NCI-H748 (cell line): ENCODE measurements at regions not wholly inside any gene's neighbourhood (a gene's known extent, or its start where the extent isn't known, plus 50 kb on each side); places are given as distances from the start of the nearest gene placed in this dataset.

Source experiments
- DNase-seq: peaks from one replicate; lab custom pipeline; 2025; ENCODE audit not compliant: unreplicated experiment; lab: John Stamatoyannopoulos, UW

- no peak for DNase-seq
Measured at GRCh38 chrX:145630806-145631435, 186.7 kb upstream of the SLITRK2 start.

- peak; percentile 17 for DNase-seq
Measured at GRCh38 chrX:145631461-145631951, 186.1 kb upstream of the SLITRK2 start.

GRCh38 chrX:145654486-145654885 lies 163.1 kb upstream of the SLITRK2 start:
- no peak for DNase-seq

- DNase-seq, result no peak
Measured at GRCh38 chrX:145673841-145674240, 143.8 kb upstream of the SLITRK2 start.

GRCh38 chrX:145677109-145677817 lies 140.4 kb upstream of the SLITRK2 start:
- DNase-seq, result no peak

- DNase-seq, result no peak
Measured at GRCh38 chrX:145682518-145683298, 134.9 kb upstream of the SLITRK2 start.

- DNase-seq, result no peak
Measured at GRCh38 chrX:145687146-145687545, 130.5 kb upstream of the SLITRK2 start.

- DNase-seq, result no peak
Measured at GRCh38 chrX:145687707-145688106, 129.9 kb upstream of the SLITRK2 start.

- DNase-seq, result no peak
Measured at GRCh38 chrX:145694048-145694447, 123.6 kb upstream of the SLITRK2 start.

- no peak for DNase-seq
Measured at GRCh38 chrX:145715641-145716138, 101.9 kb upstream of the SLITRK2 start.

GRCh38 chrX:145716226-145716625 lies 101.4 kb upstream of the SLITRK2 start:
- DNase-seq, result no peak

- DNase-seq, result no peak
Measured at GRCh38 chrX:145727476-145727875, 90.2 kb upstream of the SLITRK2 start.

GRCh38 chrX:145729635-145730034 lies 88.0 kb upstream of the SLITRK2 start:
- no peak for DNase-seq

- no peak for DNase-seq
Measured at GRCh38 chrX:145735036-145735435, 82.6 kb upstream of the SLITRK2 start.

- DNase-seq, result no peak
Measured at GRCh38 chrX:145751943-145752342, 65.7 kb upstream of the SLITRK2 start.
